Large intestine (tissue), 3 donors: ENCODE measurements at regions not wholly inside any gene's neighbourhood (a gene's known extent, or its start where the extent isn't known, plus 50 kb on each side); places are given as distances from the start of the nearest gene placed in this dataset.
"Not testable (repeated sequence)": the region's sequence is repeated elsewhere in the genome, so short reads cannot be mapped to it uniquely, and the experiment has no call there.

Source experiments
- DNase-seq, 2 donors: peaks; one replicate each; pipeline versions ENCODE4 v3.0.0 to v3.0.0-alpha.2; 2013
- H3K27ac ChIP-seq: one replicate; pipeline ENCODE4 v1.5.1; 2013; ENCODE audit warnings: low read length
- H3K27me3 ChIP-seq: 2 replicates; pipeline ENCODE4 v1.6.1; 2013; ENCODE audit warnings: low read length; ENCODE audit not compliant: control insufficient read depth, insufficient read depth
- H3K36me3 ChIP-seq: 2 replicates; pipeline ENCODE4 v1.6.1; 2013; ENCODE audit warnings: low read length; ENCODE audit not compliant: control insufficient read depth, insufficient read depth
- H3K4me1 ChIP-seq: one replicate; pipeline ENCODE4 v1.6.1; 2013; ENCODE audit warnings: low read length; ENCODE audit not compliant: control insufficient read depth, insufficient read depth
- H3K4me3 ChIP-seq: one replicate; pipeline ENCODE4 v1.5.1; 2013; ENCODE audit warnings: low read length
- H3K9me3 ChIP-seq: one replicate; pipeline ENCODE4 v1.6.1; 2013; ENCODE audit warnings: mild to moderate bottlenecking, low read depth, low read length, moderate library complexity; ENCODE audit not compliant: control insufficient read depth
- WGBS: methylation state at CpG from one replicate; pipeline ENCODE4 v1.1.5; 2013; ENCODE audit warnings: low lambda C conversion rate; ENCODE audit not compliant: insufficient coverage; 5-methylcytosine and 5-hydroxymethylcytosine counted together

- DNase-seq: no peak
- Histone ChIP-seq H3K4me1 (peaks cover 21% of the 10 kb centered on the region), H3K27ac (no peak overlapping the region), H3K36me3 (no peaks in the 10 kb centered on the region), H3K9me3 (no peaks in the 10 kb centered on the region), H3K4me3 (no peak overlapping the region), H3K27me3 (no peaks in the 10 kb centered on the region)
- no CpG with 5 or more reads among the region's 12 CpGs for WGBS
These were observed 53.1 kb downstream of the GGTLC2 start for GRCh38 chr22:22697377-22698117.

GRCh38 chr22:22698263-22698750 lies 53.9 kb downstream of the GGTLC2 start:
- no peak overlapping the region for H3K4me3 ChIP-seq
- no peaks in the 10 kb centered on the region for H3K9me3 ChIP-seq
- DNase-seq: no peak
- H3K36me3 ChIP-seq: no peaks in the 10 kb centered on the region
- no peak overlapping the region for H3K27ac ChIP-seq
- WGBS: no CpG with 5 or more reads among the region's 7 CpGs
- no peaks in the 10 kb centered on the region for H3K27me3 ChIP-seq
- H3K4me1 ChIP-seq: peaks cover 20% of the 10 kb centered on the region

GRCh38 chr22:22700631-22701030 lies 56.2 kb downstream of the GGTLC2 start:
- H3K27me3 ChIP-seq: no peaks in the 10 kb centered on the region
- no peaks in the 10 kb centered on the region for H3K9me3 ChIP-seq
- H3K36me3 ChIP-seq: no peaks in the 10 kb centered on the region
- DNase-seq: no peak
- no peak overlapping the region for H3K27ac ChIP-seq
- WGBS: no CpG with 5 or more reads among the region's 1 CpG
- H3K4me3 ChIP-seq: no peak overlapping the region
- H3K4me1 ChIP-seq: peaks cover 12% of the 10 kb centered on the region

GRCh38 chr22:22701557-22701956 lies 57.1 kb downstream of the GGTLC2 start:
- not testable (repeated sequence) for H3K36me3 ChIP-seq, H3K9me3 ChIP-seq, DNase-seq, H3K27me3 ChIP-seq, H3K4me3 ChIP-seq
- H3K4me1 ChIP-seq: peaks cover 12% of the 10 kb centered on the region
- peak overlapping the region; percentile 78 for H3K27ac ChIP-seq

GRCh38 chr22:22702237-22703202 lies 58.1 kb downstream of the GGTLC2 start:
- H3K4me1 ChIP-seq: peaks cover 12% of the 10 kb centered on the region
- peak; percentile 65 to 68 for DNase-seq
- H3K27me3 ChIP-seq: no peaks in the 10 kb centered on the region
- no peaks in the 10 kb centered on the region for H3K36me3 ChIP-seq
- peak overlapping the region; percentile 78 for H3K27ac ChIP-seq
- no peaks in the 10 kb centered on the region for H3K9me3 ChIP-seq
- no CpG with 5 or more reads among the region's 9 CpGs for WGBS
- no peak overlapping the region for H3K4me3 ChIP-seq

- no peak overlapping the region for H3K27ac ChIP-seq
- no peaks in the 10 kb centered on the region for H3K36me3 ChIP-seq
- no peak overlapping the region for H3K4me3 ChIP-seq
- H3K4me1 ChIP-seq: peaks cover 12% of the 10 kb centered on the region
- H3K9me3 ChIP-seq: no peaks in the 10 kb centered on the region
- no CpG with 5 or more reads among the region's 4 CpGs for WGBS
- DNase-seq: no peak
- H3K27me3 ChIP-seq: no peaks in the 10 kb centered on the region
These were observed 58.8 kb downstream of the GGTLC2 start for GRCh38 chr22:22703203-22703570.

- Histone ChIP-seq H3K4me3 (no peak overlapping the region), H3K27me3 (no peaks in the 10 kb centered on the region), H3K4me1 (peaks cover 12% of the 10 kb centered on the region), H3K9me3 (no peaks in the 10 kb centered on the region), H3K36me3 (no peaks in the 10 kb centered on the region), H3K27ac (peak overlapping the region; percentile 46)
- DNase-seq: peak; percentile 62 to 68
- no CpG with 5 or more reads among the region's 5 CpGs for WGBS
These were observed 59.3 kb downstream of the GGTLC2 start for GRCh38 chr22:22703715-22704114.

GRCh38 chr22:22704156-22704946 lies 59.9 kb downstream of the GGTLC2 start:
- H3K27me3 ChIP-seq: no peaks in the 10 kb centered on the region
- H3K36me3 ChIP-seq: no peaks in the 10 kb centered on the region
- H3K9me3 ChIP-seq: no peaks in the 10 kb centered on the region
- WGBS: no CpG with 5 or more reads among the region's 9 CpGs
- H3K27ac ChIP-seq: peak overlapping the region; percentile 46
- peaks cover 15% of the 10 kb centered on the region for H3K4me1 ChIP-seq
- no peak overlapping the region for H3K4me3 ChIP-seq
- DNase-seq: no peak

- Histone ChIP-seq H3K36me3 (no peaks in the 10 kb centered on the region), H3K9me3 (no peaks in the 10 kb centered on the region), H3K27me3 (no peaks in the 10 kb centered on the region), H3K27ac (no peak overlapping the region), H3K4me1 (peaks cover 15% of the 10 kb centered on the region), H3K4me3 (no peak overlapping the region)
- WGBS: no CpG with 5 or more reads among the region's 5 CpGs
- no peak for DNase-seq
These were observed 61.1 kb downstream of the GGTLC2 start for GRCh38 chr22:22705328-22706100.
